Glomerular endothelial cell (primary cell): ENCODE measurements at regions not wholly inside any gene's neighbourhood (a gene's known extent, or its start where the extent isn't known, plus 50 kb on each side); places are given as distances from the start of the nearest gene placed in this dataset.

Experiments used
- DNase-seq: peaks from one replicate; pipeline ENCODE4 v3.0.0-alpha.2; 2011; ENCODE audit warnings: low read depth, low spot score; ENCODE audit errors: extremely low read depth

DNA sequence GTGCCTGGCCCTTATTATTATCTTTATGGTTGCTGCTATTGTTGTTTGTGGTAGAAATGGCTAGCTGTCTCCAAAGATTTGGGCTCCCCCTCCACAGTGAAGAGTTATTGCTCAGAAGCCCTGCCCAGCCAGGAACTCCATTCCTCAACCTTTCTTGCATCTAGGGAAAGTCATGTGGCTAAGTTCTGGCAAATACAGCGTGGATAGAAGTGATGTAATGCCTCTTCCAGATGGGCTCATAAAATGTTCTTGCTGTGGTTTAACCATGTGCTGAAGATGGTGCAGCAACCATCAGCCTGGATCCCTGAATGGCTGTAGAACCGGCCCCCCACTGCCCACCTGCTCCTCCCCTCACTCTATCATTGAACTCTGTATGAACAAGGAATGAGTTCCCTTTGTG is 203.5 kb upstream of the E2F8 start:
- DNase-seq = no peak

DNA sequence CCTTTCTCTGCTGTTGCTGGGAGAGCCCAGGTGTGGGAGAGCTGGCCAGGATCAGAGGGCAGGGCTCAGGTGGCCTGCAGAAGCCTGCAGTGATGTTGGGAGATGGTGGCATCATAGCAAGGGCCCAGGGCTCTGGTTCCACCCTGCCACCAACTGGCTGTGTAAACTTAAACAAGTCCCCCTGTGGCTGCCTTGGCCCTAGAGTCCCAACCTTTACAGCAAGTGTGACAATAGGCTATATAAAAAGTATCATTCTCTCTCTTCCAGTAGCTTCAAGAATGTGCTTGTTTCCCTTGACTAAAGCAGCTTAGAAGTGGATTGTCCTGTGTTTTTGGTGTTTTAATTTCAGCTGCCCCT is 201.8 kb upstream of the E2F8 start:
- no peak for DNase-seq

DNA sequence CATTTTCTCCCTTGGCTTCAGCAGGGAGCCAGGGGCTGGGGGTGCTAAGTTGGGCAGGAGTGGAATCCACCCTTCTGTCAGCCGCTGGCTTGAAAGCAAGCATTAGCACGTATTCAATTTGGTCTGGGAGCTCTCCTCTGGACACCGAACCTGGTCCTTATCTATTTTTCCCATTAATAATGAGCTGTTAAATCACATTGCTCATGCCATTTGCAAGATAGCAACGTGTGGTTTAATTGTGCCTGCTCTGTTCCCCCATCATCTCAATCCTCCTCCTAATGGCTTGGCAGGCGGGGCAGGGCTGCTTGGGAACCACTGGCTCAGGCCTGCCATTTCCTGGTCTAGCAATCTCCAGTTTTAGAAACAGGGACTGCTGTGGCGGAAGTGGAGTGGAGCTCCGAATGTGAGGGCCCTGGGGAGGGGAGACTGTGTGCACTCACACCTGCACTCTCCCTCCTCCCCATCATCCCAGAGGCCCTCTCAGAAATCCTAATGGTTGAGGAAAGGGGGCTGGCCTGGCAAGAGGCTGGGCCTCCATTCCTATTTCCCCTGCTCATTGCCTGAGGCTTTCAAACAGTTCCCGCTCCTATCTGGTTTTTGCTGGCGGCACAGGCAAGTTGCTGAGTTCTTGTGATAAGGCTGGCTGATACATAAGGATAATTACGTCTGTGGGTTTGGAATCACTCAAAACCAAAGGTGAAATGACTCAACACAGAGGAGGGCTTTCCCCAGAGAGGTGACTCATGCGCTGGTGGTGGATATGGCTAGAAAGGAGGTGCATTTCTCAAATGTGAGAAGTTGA is 201.2 kb upstream of the E2F8 start:
- peak; percentile 75 for DNase-seq

DNA sequence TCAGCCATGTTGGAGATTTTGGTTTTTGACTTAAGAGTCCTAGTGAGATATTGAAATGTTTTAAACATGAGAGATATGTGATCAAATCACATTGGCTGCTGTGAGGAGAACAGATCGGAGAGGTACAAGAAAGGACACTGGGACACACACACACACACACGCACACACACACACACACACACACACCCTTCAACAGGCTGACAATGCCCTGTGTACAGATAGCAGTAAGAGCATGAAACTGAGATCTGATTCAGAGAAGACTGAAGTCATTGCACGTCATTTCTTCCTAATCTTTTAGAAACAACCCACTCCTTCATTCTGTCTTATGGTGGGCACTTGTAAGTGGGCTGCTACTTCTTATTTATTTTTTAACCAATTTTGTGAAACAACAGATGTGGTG is 200.5 kb upstream of the E2F8 start:
- no peak for DNase-seq

GRCh38 chr11:19437760-19438159 is 197.0 kb upstream of the E2F8 start:
- DNase-seq = no peak

DNA sequence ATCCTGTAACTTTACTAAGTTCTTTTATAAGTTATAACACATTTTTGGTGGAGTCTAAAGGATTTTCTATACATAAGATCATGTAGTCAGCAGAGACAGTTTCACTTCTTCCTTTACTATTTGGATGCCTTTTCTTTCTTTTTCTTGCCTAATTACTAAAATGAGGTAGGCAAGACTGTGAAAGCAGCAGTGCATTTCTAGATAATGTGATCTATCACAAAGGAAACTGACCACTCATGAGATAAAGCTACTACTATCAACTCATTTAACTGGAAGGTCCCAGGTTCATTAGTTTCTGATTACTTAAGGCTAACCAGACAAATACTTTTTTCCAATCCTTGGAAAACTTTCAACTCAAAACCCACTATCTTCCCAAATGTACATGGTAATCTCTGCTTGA is 196.2 kb upstream of the E2F8 start:
- DNase-seq = no peak

DNA sequence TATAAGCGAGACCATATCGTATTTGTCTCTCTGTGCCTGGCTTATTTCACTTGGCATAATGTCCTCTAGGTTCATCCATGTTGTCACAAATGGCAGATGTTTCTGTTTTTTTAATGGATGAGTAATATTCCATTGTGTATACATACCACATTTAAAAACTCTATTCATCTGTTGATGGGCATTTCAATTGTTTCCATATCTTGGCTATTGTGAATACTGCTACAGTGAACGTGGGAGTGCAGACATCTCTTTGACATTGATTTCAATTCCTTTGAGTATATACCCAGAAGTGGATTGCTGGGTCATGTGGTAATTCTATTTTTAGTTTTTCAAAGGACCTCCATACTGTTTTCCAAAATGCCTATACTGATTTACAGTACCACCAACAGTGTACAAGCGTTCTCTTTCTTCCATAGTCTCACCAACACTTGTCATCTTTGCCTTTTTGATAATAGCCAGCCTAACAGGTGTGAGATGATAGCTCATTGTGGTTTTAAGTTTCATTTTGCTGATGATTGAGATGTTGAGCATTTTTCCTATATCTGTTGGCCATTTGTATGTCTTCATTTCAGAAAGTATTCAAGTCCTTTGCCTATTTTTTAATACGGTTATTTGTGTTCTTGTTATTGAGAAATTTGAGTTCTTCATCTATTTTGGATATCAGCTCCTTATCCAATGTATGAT is 194.7 kb upstream of the E2F8 start:
- DNase-seq = no peak

GRCh38 chr11:19433791-19434190 is 193.0 kb upstream of the E2F8 start:
- no peak for DNase-seq

DNA sequence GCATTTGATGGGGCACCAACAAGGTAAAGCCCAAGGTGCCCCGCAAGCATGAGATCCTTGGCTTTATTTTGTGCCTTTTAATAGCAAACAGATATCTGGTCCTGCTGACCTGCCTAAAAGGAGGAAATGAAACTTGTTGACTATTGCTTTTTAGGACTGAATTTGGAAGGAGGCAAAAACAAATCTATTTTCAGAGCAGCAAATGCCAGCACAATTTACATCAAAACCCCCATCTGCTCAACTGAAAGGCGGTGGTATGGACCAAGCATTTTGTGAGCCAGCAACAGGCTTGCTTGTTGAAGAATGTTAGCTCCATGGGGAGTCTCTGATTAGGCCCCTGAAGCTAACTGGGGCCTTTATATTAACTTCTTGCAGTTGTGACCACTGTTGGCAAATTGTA is 192.6 kb upstream of the E2F8 start:
- no peak for DNase-seq

GRCh38 chr11:19432370-19433061 is 191.8 kb upstream of the E2F8 start:
- no peak for DNase-seq

GRCh38 chr11:19430754-19431398 is 190.1 kb upstream of the E2F8 start:
- DNase-seq = no peak

GRCh38 chr11:19430346-19430745 is 189.6 kb upstream of the E2F8 start:
- no peak for DNase-seq

DNA sequence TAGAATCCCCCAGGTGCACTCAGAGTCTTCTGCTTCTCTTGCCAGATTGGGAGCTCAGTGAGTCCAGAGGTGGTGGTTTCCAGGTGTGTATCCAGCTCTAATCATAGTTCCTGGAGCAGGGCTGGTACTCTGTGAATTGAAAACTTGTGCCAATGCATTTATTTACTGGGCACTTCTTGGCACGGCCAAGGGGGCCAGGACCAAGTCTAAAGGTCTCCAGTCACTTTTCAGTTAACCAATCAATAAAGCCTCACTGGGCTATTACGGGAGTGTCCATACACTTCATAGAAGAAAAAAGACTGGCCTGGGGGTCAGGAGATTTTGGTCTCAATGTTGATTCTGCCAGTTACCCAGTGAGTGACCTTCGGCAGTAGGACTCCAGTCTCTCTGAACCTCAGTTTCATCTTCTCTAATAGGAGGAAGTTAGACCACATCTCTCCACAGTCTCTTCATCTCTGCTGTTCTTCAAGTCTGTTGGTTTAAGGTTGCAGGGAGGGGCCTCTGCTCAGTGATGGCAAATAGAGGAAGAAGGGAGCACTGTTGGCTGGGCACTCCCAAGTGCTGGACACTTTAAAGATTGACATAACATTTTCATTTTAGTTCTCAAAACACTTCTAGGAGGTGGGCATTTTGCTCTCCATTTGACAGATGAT is 188.5 kb upstream of the E2F8 start:
- DNase-seq = no peak

- DNase-seq = no peak
These were observed 187.7 kb upstream of the E2F8 start for GRCh38 chr11:19428206-19429002.

DNA sequence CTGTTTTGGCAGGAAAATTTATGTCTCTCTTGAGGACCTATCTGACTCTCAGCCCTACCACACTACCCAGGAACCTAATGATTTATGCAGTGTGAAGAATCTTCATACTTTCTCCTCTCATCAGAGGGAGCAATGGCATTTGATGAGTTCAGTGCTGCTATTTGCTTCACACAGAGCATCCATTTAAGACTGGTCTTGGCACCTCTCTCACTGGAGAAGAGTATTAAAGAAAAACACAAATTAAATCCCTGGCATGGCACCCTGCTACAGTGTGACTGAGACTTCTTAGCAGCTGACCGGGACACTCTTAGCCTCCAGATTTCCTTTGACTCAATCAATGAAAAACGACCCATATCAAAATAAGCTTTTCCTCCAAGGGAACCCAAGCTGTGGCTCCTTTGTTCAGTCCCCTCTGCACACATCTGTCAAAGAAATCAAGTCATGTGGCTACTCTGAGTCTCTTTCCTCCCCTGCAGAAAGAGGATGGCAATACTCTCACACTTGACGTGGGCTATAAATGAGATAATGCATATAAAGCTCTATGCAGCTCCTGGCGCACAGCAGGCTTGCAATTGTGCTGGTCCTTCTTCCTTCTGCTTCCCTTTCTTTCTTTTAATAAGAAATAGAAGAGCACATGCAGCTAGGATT is 186.1 kb upstream of the E2F8 start:
- DNase-seq = no peak

DNA sequence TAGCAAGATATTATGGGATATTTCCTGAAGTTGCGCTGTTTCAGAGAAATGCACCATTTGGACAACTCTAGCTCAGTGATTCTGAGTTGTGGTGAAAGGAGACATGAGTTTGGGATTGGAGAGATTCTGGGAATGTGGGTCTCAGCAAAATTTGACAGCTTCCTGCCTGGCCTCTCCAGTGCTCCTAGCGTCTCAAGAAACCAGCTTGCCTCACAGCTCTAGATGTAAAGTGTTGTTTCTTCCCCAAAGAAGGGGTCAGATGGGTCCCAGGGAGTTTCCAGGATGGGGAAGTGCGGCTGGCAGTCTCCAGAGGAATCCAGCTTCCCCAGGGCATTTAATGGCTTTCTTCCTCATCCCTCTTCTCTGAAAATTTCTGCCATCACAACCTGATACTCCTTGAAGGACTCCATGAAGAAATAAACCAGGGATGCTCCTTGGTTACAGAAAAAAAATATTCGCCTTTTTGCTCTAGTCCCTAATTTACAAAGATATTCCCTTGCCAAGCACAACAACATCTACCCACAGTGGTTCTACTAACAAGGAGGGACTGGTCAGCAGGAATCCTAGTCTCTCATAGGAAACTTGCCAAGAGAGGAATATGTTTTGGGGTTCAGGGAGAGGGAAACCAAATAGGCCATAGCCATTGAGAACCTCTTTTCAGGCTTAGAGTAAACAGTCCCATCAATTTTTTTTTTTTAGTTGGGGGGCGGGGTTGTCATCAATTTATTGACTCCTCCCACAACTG is 185.4 kb upstream of the E2F8 start:
- DNase-seq = no peak

DNA sequence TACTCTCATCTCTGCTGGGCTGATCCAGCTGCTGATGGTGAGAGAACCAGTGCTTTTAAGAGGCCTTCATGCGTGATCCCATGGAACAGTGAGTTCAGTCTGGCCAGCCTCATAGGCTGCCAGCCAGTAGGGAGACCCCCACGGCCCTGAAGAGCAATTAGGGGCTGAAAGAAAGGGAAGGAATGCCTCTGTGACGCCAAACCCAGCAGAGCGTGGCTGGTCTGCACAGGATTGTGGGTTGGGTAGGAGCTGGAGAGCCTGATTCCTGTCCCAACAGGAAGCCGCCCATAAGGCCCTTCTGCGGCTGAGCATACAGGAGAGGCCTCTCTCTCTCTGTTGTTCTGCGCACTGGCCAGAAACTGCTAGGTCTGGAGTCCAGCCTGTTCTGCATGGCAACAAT is 181.5 kb upstream of the E2F8 start:
- no peak for DNase-seq

DNA sequence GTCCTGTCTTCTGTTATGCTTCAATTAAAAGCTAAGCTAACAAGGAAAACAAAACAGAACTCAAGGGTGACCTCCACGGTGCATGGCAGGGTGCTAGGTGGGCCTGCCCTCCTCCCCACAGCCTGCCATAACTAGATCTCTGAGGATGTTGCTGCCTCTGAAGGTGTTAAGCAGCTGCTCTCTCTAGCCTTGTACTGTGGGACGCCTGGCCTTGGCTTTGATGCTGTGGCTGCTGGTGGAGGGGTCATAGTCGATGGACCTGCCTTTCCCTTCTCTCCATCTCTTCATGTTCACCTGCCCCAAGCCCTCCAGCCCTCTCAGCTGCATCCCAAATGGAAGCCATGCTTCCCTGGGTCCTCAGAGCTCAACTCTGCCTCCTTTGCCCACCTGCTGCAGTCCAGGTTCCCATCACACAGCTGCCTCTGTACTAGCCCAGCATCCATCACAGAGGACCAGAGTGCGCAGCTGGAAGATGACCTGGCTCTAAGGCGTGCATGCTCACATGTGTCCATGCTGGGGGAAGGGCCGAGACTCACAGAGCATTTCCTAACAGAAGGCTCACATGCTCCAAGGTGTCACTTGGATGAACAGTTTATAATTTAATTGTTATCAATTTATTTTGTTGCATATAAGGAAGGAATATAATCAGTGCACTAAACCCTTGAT is 180.3 kb upstream of the E2F8 start:
- no peak for DNase-seq
